OCI-LY1 (cell line): ENCODE measurements at regions not wholly inside any gene's neighbourhood (a gene's known extent, or its start where the extent isn't known, plus 50 kb on each side); places are given as distances from the start of the nearest gene placed in this dataset.

ENCODE experiments used
- H2AFZ ChIP-seq: fragments of 200-600 bp; sonication (generic), shearing (Covaris generic); 2 replicates; pipeline ENCODE4 v1.6.0; 2014; ENCODE audit warnings: antibody characterized with exemption, mild to moderate bottlenecking, low read length
- H3F3A ChIP-seq: fragments of 200-600 bp; sonication (generic), shearing (Covaris generic); 2 replicates; pipeline ENCODE4 v1.6.0; 2014; ENCODE audit warnings: mild to moderate bottlenecking, antibody characterized with exemption, low read length, moderate library complexity; ENCODE audit not compliant: insufficient read depth
- H3K27ac ChIP-seq: fragments of 200-600 bp; sonication (generic); 2 replicates; pipeline ENCODE4 v1.5.1; 2014; ENCODE audit warnings: low read length, mixed run types, mild to moderate bottlenecking, low read depth; ENCODE audit not compliant: poor library complexity, severe bottlenecking
- H3K27me3 ChIP-seq: fragments of 200-600 bp; sonication (generic); 2 replicates; pipeline ENCODE4 v1.6.0; 2014; ENCODE audit warnings: antibody characterized with exemption, mild to moderate bottlenecking, low read length, moderate library complexity; ENCODE audit not compliant: insufficient read depth
- H3K36me3 ChIP-seq: fragments of 200-600 bp; sonication (generic); 2 replicates; pipeline ENCODE4 v1.6.1; 2014; ENCODE audit warnings: mild to moderate bottlenecking, antibody characterized with exemption, low read length, moderate library complexity, mixed read lengths; ENCODE audit not compliant: insufficient read depth
- H3K4me1 ChIP-seq: fragments of 200-600 bp; sonication (generic); 2 replicates; pipeline ENCODE4 v1.5.1; 2014; ENCODE audit warnings: mild to moderate bottlenecking, low read length, moderate library complexity; ENCODE audit not compliant: insufficient read depth, severe bottlenecking
- H3K4me2 ChIP-seq: fragments of 200-600 bp; sonication (generic), shearing (Covaris generic); 2 replicates; pipeline ENCODE4 v1.6.1; 2014; ENCODE audit warnings: low read length
- H3K4me3 ChIP-seq: fragments of 200-600 bp; sonication (generic); 2 replicates; pipeline ENCODE4 v1.5.1; 2014; ENCODE audit warnings: low read length, low read depth, mild to moderate bottlenecking, mixed read lengths; ENCODE audit not compliant: poor library complexity, severe bottlenecking
- H3K79me2 ChIP-seq: fragments of 200-600 bp; shearing (Covaris generic); 2 replicates; pipeline ENCODE4 v1.6.1; 2016; ENCODE audit warnings: mixed run types, low read length, mixed read lengths; ENCODE audit not compliant: insufficient read depth
- H3K9ac ChIP-seq: fragments of 200-600 bp; sonication (generic), shearing (Covaris generic); 2 replicates; pipeline ENCODE4 v1.6.1; 2014; ENCODE audit warnings: mild to moderate bottlenecking, low read length, mixed read lengths
- H3K9me2 ChIP-seq: fragments of 200-600 bp; sonication (generic), shearing (Covaris generic); 2 replicates; pipeline ENCODE4 v1.6.1; 2014; ENCODE audit warnings: low read depth, mild to moderate bottlenecking, low read length, mixed read lengths
- H3K9me3 ChIP-seq: fragments of 200-600 bp; shearing (Covaris generic); 2 replicates; pipeline ENCODE4 v1.6.1; 2014; ENCODE audit warnings: low read length, mixed read lengths
- H4K20me1 ChIP-seq: fragments of 200-600 bp; sonication (generic), shearing (Covaris generic); 2 replicates; pipeline ENCODE4 v1.6.0; 2016; ENCODE audit warnings: mild to moderate bottlenecking, low read length; ENCODE audit not compliant: insufficient read depth
- EZH2 ChIP-seq: fragments of 200-600 bp; sonication (generic), shearing (Covaris generic); IDR thresholded peaks from 2 replicates; pipeline ENCODE4 v1.8.0; 2017; ENCODE audit warnings: borderline replicate concordance, mixed run types, mild to moderate bottlenecking, antibody characterized with exemption, low read length, moderate library complexity, mixed read lengths
- TF ChIP-seq, protein P1 (sequence below): fragments of 200-600 bp; sonication (generic), shearing (Covaris generic); IDR thresholded peaks from 2 replicates; pipeline ENCODE4 v1.5.1; 2017; ENCODE audit warnings: mild to moderate bottlenecking, antibody characterized with exemption, low read length, moderate library complexity, mixed read lengths

DNA sequence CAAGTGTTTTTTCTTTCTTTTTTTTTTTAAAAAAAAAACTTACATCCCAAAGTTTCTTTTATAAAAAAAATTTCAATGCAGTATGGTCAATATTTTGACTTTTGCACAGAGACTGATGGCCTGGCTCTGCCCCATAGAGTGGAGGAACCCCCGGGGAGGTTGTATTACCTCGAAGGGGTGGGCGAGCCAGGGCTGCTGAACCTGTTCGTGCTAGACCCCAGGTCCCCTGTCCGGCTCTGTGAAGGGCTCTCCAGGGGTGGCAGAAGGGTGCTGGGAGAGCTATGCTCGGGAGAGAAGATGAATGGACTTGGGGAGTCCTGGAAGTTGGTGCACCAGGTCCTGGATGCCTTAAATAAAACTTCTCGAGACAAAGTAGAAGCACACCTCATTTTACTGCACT, 446.4 kb upstream of the KLF6 start:
- Histone ChIP-seq H4K20me1 (no peaks in the 10 kb centered on the region), H3K9me3 (no peaks in the 10 kb centered on the region), H3K4me1 (no peaks in the 10 kb centered on the region), H3K27me3 (no peaks in the 10 kb centered on the region), H2AFZ (no peak overlapping the region), H3K4me2 (no peak overlapping the region), H3F3A (no peaks in the 10 kb centered on the region), H3K79me2 (no peaks in the 10 kb centered on the region), H3K9me2 (no peaks in the 10 kb centered on the region), H3K36me3 (no peaks in the 10 kb centered on the region), H3K27ac (no peak overlapping the region), H3K9ac (no peak overlapping the region), H3K4me3 (no peak overlapping the region)
- TF ChIP-seq EZH2: no peak
- TF ChIP-seq, protein P1, sequence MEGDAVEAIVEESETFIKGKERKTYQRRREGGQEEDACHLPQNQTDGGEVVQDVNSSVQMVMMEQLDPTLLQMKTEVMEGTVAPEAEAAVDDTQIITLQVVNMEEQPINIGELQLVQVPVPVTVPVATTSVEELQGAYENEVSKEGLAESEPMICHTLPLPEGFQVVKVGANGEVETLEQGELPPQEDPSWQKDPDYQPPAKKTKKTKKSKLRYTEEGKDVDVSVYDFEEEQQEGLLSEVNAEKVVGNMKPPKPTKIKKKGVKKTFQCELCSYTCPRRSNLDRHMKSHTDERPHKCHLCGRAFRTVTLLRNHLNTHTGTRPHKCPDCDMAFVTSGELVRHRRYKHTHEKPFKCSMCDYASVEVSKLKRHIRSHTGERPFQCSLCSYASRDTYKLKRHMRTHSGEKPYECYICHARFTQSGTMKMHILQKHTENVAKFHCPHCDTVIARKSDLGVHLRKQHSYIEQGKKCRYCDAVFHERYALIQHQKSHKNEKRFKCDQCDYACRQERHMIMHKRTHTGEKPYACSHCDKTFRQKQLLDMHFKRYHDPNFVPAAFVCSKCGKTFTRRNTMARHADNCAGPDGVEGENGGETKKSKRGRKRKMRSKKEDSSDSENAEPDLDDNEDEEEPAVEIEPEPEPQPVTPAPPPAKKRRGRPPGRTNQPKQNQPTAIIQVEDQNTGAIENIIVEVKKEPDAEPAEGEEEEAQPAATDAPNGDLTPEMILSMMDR: no peak

DNA sequence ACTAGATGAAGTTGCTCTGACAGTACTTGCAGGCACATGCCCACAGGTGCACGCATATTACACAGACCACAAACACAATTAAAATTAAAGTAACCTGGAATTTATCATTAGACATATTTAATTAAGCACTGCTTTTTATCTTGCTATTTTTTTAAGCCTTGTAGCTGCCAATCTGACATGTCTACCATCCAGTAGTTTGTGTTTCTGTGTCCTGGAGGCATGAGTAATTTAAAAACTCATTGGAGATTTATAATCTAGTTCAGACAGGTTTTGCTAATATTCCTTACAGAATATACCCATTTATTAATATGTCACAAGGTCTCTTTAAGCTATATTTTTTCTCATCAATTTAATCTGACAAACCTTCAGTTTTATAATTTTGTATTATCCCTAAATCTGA, 445.0 kb upstream of the KLF6 start:
- H3K9me2 ChIP-seq: no peaks in the 10 kb centered on the region
- no peaks in the 10 kb centered on the region for H3K79me2 ChIP-seq
- no peaks in the 10 kb centered on the region for H3F3A ChIP-seq
- H3K9me3 ChIP-seq: no peaks in the 10 kb centered on the region
- H4K20me1 ChIP-seq: no peaks in the 10 kb centered on the region
- H3K4me3 ChIP-seq: no peak overlapping the region
- no peaks in the 10 kb centered on the region for H3K27me3 ChIP-seq
- H3K9ac ChIP-seq: no peak overlapping the region
- H3K4me2 ChIP-seq: no peak overlapping the region
- no peak for TF ChIP-seq EZH2
- TF ChIP-seq, protein P1: no peak
- H3K4me1 ChIP-seq: no peaks in the 10 kb centered on the region
- no peaks in the 10 kb centered on the region for H3K36me3 ChIP-seq
- H3K27ac ChIP-seq: no peak overlapping the region
- H2AFZ ChIP-seq: no peak overlapping the region

DNA sequence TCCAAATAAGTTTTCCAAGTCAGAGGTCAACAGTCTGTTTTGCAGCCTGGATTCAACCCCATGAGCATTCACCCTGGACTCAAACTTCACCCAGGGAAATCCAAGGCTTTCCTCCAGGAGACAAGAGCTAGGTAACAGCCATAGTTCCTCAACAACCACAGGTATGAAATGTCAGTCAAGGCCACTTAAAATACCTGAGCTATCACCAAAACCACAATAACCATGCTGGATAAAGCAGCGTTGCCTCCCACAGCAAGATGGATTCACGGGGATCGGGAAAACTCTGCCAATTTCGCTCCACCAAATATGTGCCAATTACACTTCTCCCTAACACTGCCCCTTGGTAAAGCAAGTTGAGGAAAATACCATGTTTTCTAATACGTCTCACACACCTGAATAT, 444.1 kb upstream of the KLF6 start:
- H3K9me2 ChIP-seq: no peaks in the 10 kb centered on the region
- no peaks in the 10 kb centered on the region for H3K9me3 ChIP-seq
- no peak overlapping the region for H3K27ac ChIP-seq
- H3K9ac ChIP-seq: no peak overlapping the region
- no peaks in the 10 kb centered on the region for H3K27me3 ChIP-seq
- H3K4me1 ChIP-seq: no peaks in the 10 kb centered on the region
- H3K36me3 ChIP-seq: no peaks in the 10 kb centered on the region
- no peak for TF ChIP-seq EZH2
- TF ChIP-seq, protein P1: no peak
- no peak overlapping the region for H2AFZ ChIP-seq
- H3K4me3 ChIP-seq: no peak overlapping the region
- no peak overlapping the region for H3K4me2 ChIP-seq
- H3K79me2 ChIP-seq: no peaks in the 10 kb centered on the region
- no peaks in the 10 kb centered on the region for H4K20me1 ChIP-seq
- no peaks in the 10 kb centered on the region for H3F3A ChIP-seq
